Stimulated activated CD8-positive, alpha-beta memory T cell treated with anti-CD3 and anti-CD28 coated beads, Interleukin-15, amount 100 ng/mL, for 1 hour (primary cell): ENCODE measurements at regions not wholly inside any gene's neighbourhood (a gene's known extent, or its start where the extent isn't known, plus 50 kb on each side); places are given as distances from the start of the nearest gene placed in this dataset.
"Not testable (repeated sequence)": the region's sequence is repeated elsewhere in the genome, so short reads cannot be mapped to it uniquely, and the experiment has no call there.

Source experiments
- DNase-seq: peaks from one replicate; pipeline ENCODE4 v3.0.0-alpha.2; 2020; ENCODE audit warnings: low read depth

- DNase-seq = no peak
Measured at GRCh38 chr13:44306371-44307192, 67.0 kb upstream of the SERP2 start.

- no peak for DNase-seq
Measured at GRCh38 chr13:44307255-44307654, 66.4 kb upstream of the SERP2 start.

GRCh38 chr13:44307844-44308243, 65.8 kb upstream of the SERP2 start:
- no peak for DNase-seq

- DNase-seq = no peak
Measured at GRCh38 chr13:44308352-44308751, 65.3 kb upstream of the SERP2 start.

- DNase-seq = no peak
Measured at GRCh38 chr13:44309794-44310757, 63.5 kb upstream of the SERP2 start.

GRCh38 chr13:44311011-44311780, 62.4 kb upstream of the SERP2 start:
- no peak for DNase-seq

- DNase-seq = no peak
Measured at GRCh38 chr13:44312131-44312530, 61.5 kb upstream of the SERP2 start.

- DNase-seq = no peak
Measured at GRCh38 chr13:44312834-44313551, 60.6 kb upstream of the SERP2 start.

- DNase-seq = no peak
Measured at GRCh38 chr13:44313674-44314073, 60.0 kb upstream of the SERP2 start.

- not testable (repeated sequence) for DNase-seq
Measured at GRCh38 chr13:44314160-44314559, 59.5 kb upstream of the SERP2 start.

- no peak for DNase-seq
Measured at GRCh38 chr13:44317752-44318151, 55.9 kb upstream of the SERP2 start.

GRCh38 chr13:44318161-44318560, 55.5 kb upstream of the SERP2 start:
- DNase-seq = no peak

GRCh38 chr13:44320611-44321010, 53.0 kb upstream of the SERP2 start:
- no peak for DNase-seq

GRCh38 chr13:44321961-44322360, 51.7 kb upstream of the SERP2 start:
- DNase-seq = no peak

- DNase-seq = no peak
Measured at GRCh38 chr13:44322928-44323327, 50.7 kb upstream of the SERP2 start.

GRCh38 chr13:44323754-44324153, 49.9 kb upstream of the SERP2 start:
- DNase-seq = no peak
